ENCODE measurements at regions not wholly inside any gene's neighbourhood (a gene's known extent, or its start where the extent isn't known, plus 50 kb on each side); places are given as distances from the start of the nearest gene placed in this dataset.

GRCh38 chr4:1564535-1565375 is 119.4 kb downstream of the FAM53A start:
- H3K27me3 ChIP-seq, result no peaks in the 10 kb centered on the region
- H3K9me3 ChIP-seq, result no peaks in the 10 kb centered on the region
- H3K4me1 ChIP-seq, result no peaks in the 10 kb centered on the region
- ATAC-seq (no peak), DNase-seq (no peak)
- H3K27ac ChIP-seq, result no peak overlapping the region
- no peak overlapping the region for H3K4me3 ChIP-seq
- TF ChIP-seq CTCF (IDR thresholded peaks at IDR 0.05), result no peak
- TF ChIP-seq POLR2A (IDR thresholded peaks at IDR 0.05), result no peak
- WGBS (ENCODE audit: insufficient coverage, low coverage, low lambda C conversion rate, missing lambda C conversion rate), result 54% methylated on average over 7 of the region's 21 CpGs
- H3K36me3 ChIP-seq, result no peaks in the 10 kb centered on the region
- intact Hi-C loops (cut with DNase I), result no loop called here

GRCh38 chr4:1563768-1564485 is 120.2 kb downstream of the FAM53A start:
- H3K9me3 ChIP-seq, result no peaks in the 10 kb centered on the region
- no peak for DNase-seq
- ATAC-seq, result no peak
- H3K36me3 ChIP-seq, result no peaks in the 10 kb centered on the region
- 39% methylated on average over 10 of the region's 20 CpGs for WGBS (ENCODE audit: insufficient coverage, low coverage, low lambda C conversion rate, missing lambda C conversion rate)
- H3K27ac ChIP-seq, result no peak overlapping the region
- H3K4me3 ChIP-seq, result no peak overlapping the region
- no peak for TF ChIP-seq CTCF (IDR thresholded peaks at IDR 0.05)
- TF ChIP-seq POLR2A (IDR thresholded peaks at IDR 0.05), result no peak
- intact Hi-C loops (cut with DNase I), result no loop called here
- H3K27me3 ChIP-seq, result no peaks in the 10 kb centered on the region
- H3K4me1 ChIP-seq, result no peaks in the 10 kb centered on the region

- ATAC-seq (no peak), DNase-seq (no peak)
- Histone ChIP-seq H3K36me3 (no peaks in the 10 kb centered on the region), H3K27ac (no peak overlapping the region), H3K27me3 (no peaks in the 10 kb centered on the region), H3K4me3 (no peak overlapping the region), H3K4me1 (no peaks in the 10 kb centered on the region), H3K9me3 (no peaks in the 10 kb centered on the region)
- 33% methylated on average over 1 of the region's 9 CpGs for WGBS (ENCODE audit: insufficient coverage, low coverage, low lambda C conversion rate, missing lambda C conversion rate)
- TF ChIP-seq CTCF (IDR thresholded peaks at IDR 0.05) (no peak), POLR2A (IDR thresholded peaks at IDR 0.05) (no peak)
- intact Hi-C loops (cut with DNase I), result no loop called here
Observed at GRCh38 chr4:1563241-1563640, 120.9 kb downstream of the FAM53A start.

- no peak overlapping the region for H3K4me3 ChIP-seq
- no peak for TF ChIP-seq CTCF (IDR thresholded peaks at IDR 0.05)
- WGBS (ENCODE audit: insufficient coverage, low coverage, low lambda C conversion rate, missing lambda C conversion rate), result 33% methylated on average over 4 of the region's 12 CpGs
- H3K4me1 ChIP-seq, result no peaks in the 10 kb centered on the region
- ATAC-seq, result no peak
- H3K36me3 ChIP-seq, result no peaks in the 10 kb centered on the region
- no peaks in the 10 kb centered on the region for H3K27me3 ChIP-seq
- intact Hi-C loops (cut with DNase I), result no loop called here
- H3K9me3 ChIP-seq, result no peaks in the 10 kb centered on the region
- no peak for DNase-seq
- H3K27ac ChIP-seq, result no peak overlapping the region
Observed at GRCh38 chr4:1562771-1563170, 121.3 kb downstream of the FAM53A start.

Data from right lobe of liver (tissue), 6 donors.